ENCODE measurements at regions not wholly inside any gene's neighbourhood (a gene's known extent, or its start where the extent isn't known, plus 50 kb on each side); places are given as distances from the start of the nearest gene placed in this dataset.
A peak's percentile ranks its signal among the peaks of the same experiment; 100 is the strongest.

- intact Hi-C loops (cut with DNase I) = no loop called here
- Histone ChIP-seq H3K36me3 (no peaks in the 10 kb centered on the region), H3K9me3 (no peaks in the 10 kb centered on the region), H3K4me3 (replicated peaks in 1 of 3) (no peak overlapping the region), H3K27me3 (no peaks in the 10 kb centered on the region), H3K4me1 (peaks cover 0 to 13% of the 10 kb centered on the region in 2 donors), H3K27ac (no peak overlapping the region)
- TF ChIP-seq CTCF (IDR thresholded peaks at IDR 0.05) (no peak), POLR2A (IDR thresholded peaks at IDR 0.05) (no peak)
- no peak for DNase-seq
- WGBS, 2 donors = 86% methylated on average over 21 of the region's 21 CpGs
Observed at GRCh38 chr2:9102861-9103662, 99.6 kb upstream of the MBOAT2 start.

GRCh38 chr2:9101763-9102425 lies 98.4 kb upstream of the MBOAT2 start:
- Histone ChIP-seq H3K27me3 (no peaks in the 10 kb centered on the region), H3K27ac (no peak overlapping the region), H3K4me1 (peaks cover 0 to 4% of the 10 kb centered on the region in 2 donors), H3K9me3 (no peaks in the 10 kb centered on the region), H3K36me3 (no peaks in the 10 kb centered on the region), H3K4me3 (replicated peaks in 1 of 3) (no peak overlapping the region)
- TF ChIP-seq POLR2A (IDR thresholded peaks at IDR 0.05) (no peak), CTCF (IDR thresholded peaks at IDR 0.05) (no peak)
- no peak for DNase-seq
- intact Hi-C loops (cut with DNase I) = no loop called here
- 75 to 79% methylated on average over 11 of the region's 11 CpGs for WGBS, 2 donors

- no peak overlapping the region for H3K27ac ChIP-seq
- intact Hi-C loops (cut with DNase I) = no loop called here
- H3K9me3 ChIP-seq = no peaks in the 10 kb centered on the region
- H3K36me3 ChIP-seq = no peaks in the 10 kb centered on the region
- TF ChIP-seq POLR2A (IDR thresholded peaks at IDR 0.05) (no peak), CTCF (IDR thresholded peaks at IDR 0.05) (no peak)
- H3K4me3 ChIP-seq (replicated peaks in 1 of 3) = no peak overlapping the region
- 96% methylated on average over 10 of the region's 10 CpGs for WGBS, 2 donors
- DNase-seq = no peak
- H3K27me3 ChIP-seq = no peaks in the 10 kb centered on the region
- peaks cover 0 to 17% of the 10 kb centered on the region in 2 donors for H3K4me1 ChIP-seq
Observed at GRCh38 chr2:9100080-9100876, 96.8 kb upstream of the MBOAT2 start.

- H3K27me3 ChIP-seq = no peaks in the 10 kb centered on the region
- no peaks in the 10 kb centered on the region for H3K9me3 ChIP-seq
- WGBS, 2 donors = 55 to 60% methylated on average over 9 of the region's 9 CpGs
- H3K4me3 ChIP-seq (replicated peaks in 1 of 3) = no peak overlapping the region
- TF ChIP-seq POLR2A (IDR thresholded peaks at IDR 0.05) = no peak
- TF ChIP-seq CTCF (IDR thresholded peaks at IDR 0.05) = no peak
- peaks cover 0 to 18% of the 10 kb centered on the region in 2 donors for H3K4me1 ChIP-seq
- H3K36me3 ChIP-seq = no peaks in the 10 kb centered on the region
- peak in 1 of 2 donors; percentile 51 for DNase-seq
- intact Hi-C loops (cut with DNase I) = no loop called here
- H3K27ac ChIP-seq = no peak overlapping the region
Observed at GRCh38 chr2:9099341-9099751, 95.9 kb upstream of the MBOAT2 start.

All from thyroid gland (tissue), 4 donors.